Mesendoderm (in vitro differentiated cells): ENCODE measurements at regions not wholly inside any gene's neighbourhood (a gene's known extent, or its start where the extent isn't known, plus 50 kb on each side); places are given as distances from the start of the nearest gene placed in this dataset.

Experiments
- DNase-seq: peaks from one replicate; pipeline ENCODE4 v3.0.0; 2013
- H2AK5ac ChIP-seq: 2 replicates; pipeline ENCODE4 v1.6.1; 2013; ENCODE audit warnings: low read length, inconsistent platforms
- H2BK120ac ChIP-seq: 2 replicates; pipeline ENCODE4 v1.6.1; 2013; ENCODE audit warnings: low read depth, mild to moderate bottlenecking, low read length, moderate library complexity, mixed read lengths
- H2BK15ac ChIP-seq: replicated peaks from 2 replicates; pipeline ENCODE4 v1.6.1; 2013; ENCODE audit warnings: low read depth, mild to moderate bottlenecking, moderate library complexity
- H2BK5ac ChIP-seq: 2 replicates; pipeline ENCODE4 v1.6.1; 2013; ENCODE audit warnings: low read length, inconsistent platforms
- H3K18ac ChIP-seq: 2 replicates; pipeline ENCODE4 v1.6.1; 2013; ENCODE audit warnings: mild to moderate bottlenecking, low read length, mixed read lengths
- H3K23ac ChIP-seq: one replicate; pipeline ENCODE4 v1.6.1; 2013; ENCODE audit warnings: low read length
- H3K27ac ChIP-seq: 2 replicates; pipeline ENCODE4 v1.5.1; 2013; ENCODE audit warnings: low read depth, mild to moderate bottlenecking, inconsistent platforms, low read length, moderate library complexity
- H3K27me3 ChIP-seq: 2 replicates; pipeline ENCODE4 v1.6.1; 2013; ENCODE audit warnings: low read length, control low read depth, mild to moderate bottlenecking, inconsistent platforms; ENCODE audit not compliant: insufficient read depth, poor library complexity
- H3K36me3 ChIP-seq: 2 replicates; pipeline ENCODE4 v1.6.1; 2013; ENCODE audit warnings: low read length, inconsistent platforms; ENCODE audit not compliant: control insufficient read depth, insufficient read depth
- H3K4ac ChIP-seq: one replicate; pipeline ENCODE4 v1.6.1; 2013; ENCODE audit warnings: low read depth, mild to moderate bottlenecking, low read length, moderate library complexity
- H3K4me1 ChIP-seq: 2 replicates; pipeline ENCODE4 v1.6.1; 2013; ENCODE audit warnings: low read depth, low read length, inconsistent platforms; ENCODE audit not compliant: control insufficient read depth
- H3K4me2 ChIP-seq: 2 replicates; pipeline ENCODE4 v1.6.1; 2013; ENCODE audit warnings: low read length
- H3K4me3 ChIP-seq: 2 replicates; pipeline ENCODE4 v1.5.1; 2013; ENCODE audit warnings: mild to moderate bottlenecking, low read length
- H3K56ac ChIP-seq: one replicate; pipeline ENCODE4 v1.6.1; 2013; ENCODE audit warnings: low read length
- H3K79me1 ChIP-seq: 2 replicates; pipeline ENCODE4 v1.6.1; 2013; ENCODE audit warnings: low read length, inconsistent platforms
- H3K79me2 ChIP-seq: 2 replicates; pipeline ENCODE4 v1.6.1; 2013; ENCODE audit warnings: mild to moderate bottlenecking, low read length; ENCODE audit not compliant: control insufficient read depth, insufficient read depth
- H3K9ac ChIP-seq: 2 replicates; pipeline ENCODE4 v1.6.1; 2013; ENCODE audit warnings: low read length, inconsistent platforms
- H4K5ac ChIP-seq: one replicate; pipeline ENCODE4 v1.6.1; 2013; ENCODE audit warnings: low read length
- H4K8ac ChIP-seq: one replicate; pipeline ENCODE4 v1.6.1; 2013; ENCODE audit warnings: low read depth, mild to moderate bottlenecking, control low read depth, low read length, moderate library complexity
- WGBS: extraction: QIAGEN DNeasy Blood & Tissue Kit; methylation state at CpG from one replicate; pipeline ENCODE4 v1.1.7; 2013; ENCODE audit warnings: low lambda C conversion rate, missing lambda C conversion rate; ENCODE audit not compliant: insufficient coverage; ENCODE audit errors: extremely low coverage; 5-methylcytosine and 5-hydroxymethylcytosine counted together

GRCh38 chr13:110780422-110780821 is 66.9 kb downstream of the ING1 start:
- Histone ChIP-seq H3K79me1 (no peaks in the 10 kb centered on the region), H2BK120ac (no peak overlapping the region), H3K4ac (no peak overlapping the region), H3K27ac (no peak overlapping the region), H3K4me1 (no peaks in the 10 kb centered on the region), H3K4me3 (no peak overlapping the region), H3K36me3 (no peaks in the 10 kb centered on the region), H3K23ac (no peak overlapping the region), H3K56ac (no peak overlapping the region), H4K5ac (no peak overlapping the region), H2AK5ac (no peak overlapping the region), H3K27me3 (no peaks in the 10 kb centered on the region), H2BK15ac (no peak overlapping the region), H4K8ac (no peak overlapping the region), H3K18ac (no peak overlapping the region), H2BK5ac (no peak overlapping the region), H3K9ac (no peak overlapping the region), H3K4me2 (no peak overlapping the region), H3K79me2 (no peaks in the 10 kb centered on the region)
- DNase-seq = no peak
- WGBS = no CpG with 5 or more reads among the region's 2 CpGs

- H3K9ac ChIP-seq = no peak overlapping the region
- H3K4me1 ChIP-seq = no peaks in the 10 kb centered on the region
- no peak overlapping the region for H4K8ac ChIP-seq
- no peak overlapping the region for H4K5ac ChIP-seq
- no peaks in the 10 kb centered on the region for H3K36me3 ChIP-seq
- H3K4me2 ChIP-seq = no peak overlapping the region
- H3K18ac ChIP-seq = no peak overlapping the region
- no peaks in the 10 kb centered on the region for H3K79me1 ChIP-seq
- no peaks in the 10 kb centered on the region for H3K79me2 ChIP-seq
- H3K27me3 ChIP-seq = no peaks in the 10 kb centered on the region
- DNase-seq = no peak
- H3K56ac ChIP-seq = no peak overlapping the region
- H3K4ac ChIP-seq = no peak overlapping the region
- no peak overlapping the region for H3K23ac ChIP-seq
- H2BK120ac ChIP-seq = no peak overlapping the region
- H2BK5ac ChIP-seq = no peak overlapping the region
- H2BK15ac ChIP-seq = no peak overlapping the region
- H3K4me3 ChIP-seq = no peak overlapping the region
- no peak overlapping the region for H2AK5ac ChIP-seq
- no peak overlapping the region for H3K27ac ChIP-seq
These were observed 68.7 kb downstream of the ING1 start for GRCh38 chr13:110782185-110782584.

- H3K23ac ChIP-seq = no peak overlapping the region
- H4K8ac ChIP-seq = no peak overlapping the region
- WGBS = no CpG with 5 or more reads among the region's 2 CpGs
- H3K27me3 ChIP-seq = no peaks in the 10 kb centered on the region
- H2BK5ac ChIP-seq = no peak overlapping the region
- no peak overlapping the region for H3K27ac ChIP-seq
- H4K5ac ChIP-seq = no peak overlapping the region
- no peak overlapping the region for H3K18ac ChIP-seq
- H3K79me2 ChIP-seq = no peaks in the 10 kb centered on the region
- no peak overlapping the region for H2AK5ac ChIP-seq
- no peak overlapping the region for H3K56ac ChIP-seq
- H3K4me1 ChIP-seq = no peaks in the 10 kb centered on the region
- no peak overlapping the region for H2BK120ac ChIP-seq
- no peak overlapping the region for H2BK15ac ChIP-seq
- no peak overlapping the region for H3K9ac ChIP-seq
- H3K79me1 ChIP-seq = no peaks in the 10 kb centered on the region
- H3K4me2 ChIP-seq = no peak overlapping the region
- DNase-seq = no peak
- no peak overlapping the region for H3K4ac ChIP-seq
- H3K36me3 ChIP-seq = no peaks in the 10 kb centered on the region
- no peak overlapping the region for H3K4me3 ChIP-seq
These were observed 71.2 kb downstream of the ING1 start for GRCh38 chr13:110784704-110785103.

- Histone ChIP-seq H3K18ac (no peak overlapping the region), H3K79me2 (no peaks in the 10 kb centered on the region), H3K36me3 (no peaks in the 10 kb centered on the region), H2BK5ac (no peak overlapping the region), H2BK120ac (no peak overlapping the region), H4K8ac (no peak overlapping the region), H4K5ac (no peak overlapping the region), H3K9ac (no peak overlapping the region), H3K23ac (no peak overlapping the region), H3K4me2 (no peak overlapping the region), H3K27ac (no peak overlapping the region), H2BK15ac (no peak overlapping the region), H3K27me3 (no peaks in the 10 kb centered on the region), H3K4me1 (no peaks in the 10 kb centered on the region), H3K79me1 (no peaks in the 10 kb centered on the region), H2AK5ac (no peak overlapping the region), H3K56ac (no peak overlapping the region), H3K4ac (no peak overlapping the region), H3K4me3 (no peak overlapping the region)
- no CpG with 5 or more reads among the region's 14 CpGs for WGBS
- no peak for DNase-seq
These were observed 75.3 kb downstream of the ING1 start for GRCh38 chr13:110788778-110789177.

- WGBS = no CpG with 5 or more reads among the region's 2 CpGs
- no peaks in the 10 kb centered on the region for H3K4me1 ChIP-seq
- H2BK5ac ChIP-seq = no peak overlapping the region
- H3K18ac ChIP-seq = no peak overlapping the region
- H4K5ac ChIP-seq = no peak overlapping the region
- H2BK120ac ChIP-seq = no peak overlapping the region
- H4K8ac ChIP-seq = no peak overlapping the region
- no peaks in the 10 kb centered on the region for H3K79me2 ChIP-seq
- H3K4ac ChIP-seq = no peak overlapping the region
- H3K27me3 ChIP-seq = no peaks in the 10 kb centered on the region
- no peak overlapping the region for H2AK5ac ChIP-seq
- no peak overlapping the region for H2BK15ac ChIP-seq
- no peak overlapping the region for H3K4me3 ChIP-seq
- H3K4me2 ChIP-seq = no peak overlapping the region
- no peak overlapping the region for H3K23ac ChIP-seq
- no peaks in the 10 kb centered on the region for H3K79me1 ChIP-seq
- no peak overlapping the region for H3K56ac ChIP-seq
- no peak for DNase-seq
- no peak overlapping the region for H3K27ac ChIP-seq
- H3K36me3 ChIP-seq = no peaks in the 10 kb centered on the region
- no peak overlapping the region for H3K9ac ChIP-seq
These were observed 76.4 kb downstream of the ING1 start for GRCh38 chr13:110789871-110790270.

GRCh38 chr13:110790371-110790770 is 76.9 kb downstream of the ING1 start:
- no peak overlapping the region for H3K9ac ChIP-seq
- no peaks in the 10 kb centered on the region for H3K27me3 ChIP-seq
- no peak overlapping the region for H3K56ac ChIP-seq
- no peak overlapping the region for H3K27ac ChIP-seq
- no peaks in the 10 kb centered on the region for H3K79me2 ChIP-seq
- no peak for DNase-seq
- WGBS = no CpG with 5 or more reads among the region's 3 CpGs
- no peaks in the 10 kb centered on the region for H3K79me1 ChIP-seq
- no peak overlapping the region for H2AK5ac ChIP-seq
- H3K18ac ChIP-seq = no peak overlapping the region
- no peaks in the 10 kb centered on the region for H3K36me3 ChIP-seq
- no peak overlapping the region for H2BK15ac ChIP-seq
- no peak overlapping the region for H4K5ac ChIP-seq
- H2BK5ac ChIP-seq = no peak overlapping the region
- no peak overlapping the region for H3K4me3 ChIP-seq
- no peaks in the 10 kb centered on the region for H3K4me1 ChIP-seq
- no peak overlapping the region for H3K4ac ChIP-seq
- H3K23ac ChIP-seq = no peak overlapping the region
- H4K8ac ChIP-seq = no peak overlapping the region
- no peak overlapping the region for H2BK120ac ChIP-seq
- H3K4me2 ChIP-seq = no peak overlapping the region
